AG04449 (cell line): ENCODE measurements at regions not wholly inside any gene's neighbourhood (a gene's known extent, or its start where the extent isn't known, plus 50 kb on each side); places are given as distances from the start of the nearest gene placed in this dataset.

Source experiments
- CTCF ChIA-PET: fragments of 350-600 bp; formaldehyde crosslinking; extraction: SDS; loops from one replicate; lab custom pipeline; 2021; ENCODE audit warnings: antibody characterized with exemption; lab: Yijun Ruan, JAX
- POLR2A ChIA-PET: fragments of 400-600, 350-600 bp; formaldehyde crosslinking; extraction: SDS; loops from one replicate; lab custom pipeline; 2020; ENCODE audit warnings: antibody characterized with exemption, inconsistent platforms; lab: Yijun Ruan, JAX
- DNase-seq: peaks from one replicate; pipeline ENCODE4 v3.0.0-alpha.2; 2010; ENCODE audit warnings: low read depth, low spot score
- H3K4me3 ChIP-seq: 2 replicates; pipeline ENCODE4 v1.5.1; 2011; ENCODE audit warnings: low read depth, mild to moderate bottlenecking, control low read depth, low read length
- TF ChIP-seq, protein P1 (sequence below): IDR thresholded peaks from one replicate; pipeline ENCODE4 v1.5.1; 2011; ENCODE audit warnings: mild to moderate bottlenecking, moderate library complexity, low read length, control low read depth, inconsistent platforms; ENCODE audit not compliant: insufficient read depth; ENCODE audit errors: missing control alignments

DNA sequence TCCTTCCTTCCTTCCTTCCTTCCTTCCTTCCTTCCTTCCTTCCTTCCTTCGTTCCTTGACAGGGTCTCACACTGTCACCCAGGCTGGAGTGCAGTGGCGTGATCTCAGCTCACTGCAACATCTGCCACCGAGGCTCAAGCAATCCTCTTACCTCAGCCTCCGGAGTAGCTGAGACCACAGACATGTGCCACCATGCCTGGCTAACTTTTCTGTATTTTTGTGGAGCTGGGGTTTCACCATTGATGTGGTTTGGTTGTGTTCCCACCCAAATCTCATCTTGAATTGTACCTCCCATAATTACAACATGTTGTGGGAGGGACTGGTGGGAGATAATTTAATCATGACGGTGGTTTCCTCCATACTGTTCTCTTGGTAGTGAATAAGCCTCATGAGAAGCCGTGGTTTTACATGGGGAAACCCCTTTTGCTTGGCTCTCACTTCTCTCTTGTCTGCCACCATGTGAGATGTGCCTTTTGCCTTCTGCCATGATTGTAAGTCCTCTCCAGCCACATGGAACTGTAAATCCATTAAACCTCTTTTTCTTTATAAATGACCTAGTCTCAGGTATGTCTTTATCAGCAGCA, 90.3 kb upstream of the MPHOSPH6 start:
- CTCF ChIA-PET = interaction anchor here (5.1 kb wide), 1 partner anchor 1186 kb away, joined by 48 read pairs; no protein-coding TSS in a partner anchor

DNA sequence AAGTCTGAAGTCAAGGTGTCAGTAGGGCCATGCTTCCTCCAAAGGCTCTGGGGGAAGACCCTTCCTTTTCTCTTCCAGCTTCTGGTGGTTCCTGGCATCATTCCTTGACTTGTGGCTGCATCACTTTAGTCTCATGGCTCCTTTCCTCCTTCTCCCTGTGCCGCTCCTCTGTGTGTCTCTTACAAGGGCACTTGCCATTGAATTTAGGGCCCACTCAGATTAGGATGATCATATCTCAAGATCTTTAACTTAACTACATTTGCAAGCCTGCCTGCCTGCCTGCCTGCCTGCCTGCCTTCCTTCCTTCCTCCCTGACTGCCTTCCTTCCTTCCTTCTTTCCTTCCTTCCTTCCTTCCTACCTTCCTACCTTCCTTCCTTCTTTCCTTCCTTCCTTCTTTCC, 89.7 kb upstream of the MPHOSPH6 start:
- ChIA-PET CTCF (no interaction called here), POLR2A (no interaction called here)
- TF ChIP-seq, protein P1, sequence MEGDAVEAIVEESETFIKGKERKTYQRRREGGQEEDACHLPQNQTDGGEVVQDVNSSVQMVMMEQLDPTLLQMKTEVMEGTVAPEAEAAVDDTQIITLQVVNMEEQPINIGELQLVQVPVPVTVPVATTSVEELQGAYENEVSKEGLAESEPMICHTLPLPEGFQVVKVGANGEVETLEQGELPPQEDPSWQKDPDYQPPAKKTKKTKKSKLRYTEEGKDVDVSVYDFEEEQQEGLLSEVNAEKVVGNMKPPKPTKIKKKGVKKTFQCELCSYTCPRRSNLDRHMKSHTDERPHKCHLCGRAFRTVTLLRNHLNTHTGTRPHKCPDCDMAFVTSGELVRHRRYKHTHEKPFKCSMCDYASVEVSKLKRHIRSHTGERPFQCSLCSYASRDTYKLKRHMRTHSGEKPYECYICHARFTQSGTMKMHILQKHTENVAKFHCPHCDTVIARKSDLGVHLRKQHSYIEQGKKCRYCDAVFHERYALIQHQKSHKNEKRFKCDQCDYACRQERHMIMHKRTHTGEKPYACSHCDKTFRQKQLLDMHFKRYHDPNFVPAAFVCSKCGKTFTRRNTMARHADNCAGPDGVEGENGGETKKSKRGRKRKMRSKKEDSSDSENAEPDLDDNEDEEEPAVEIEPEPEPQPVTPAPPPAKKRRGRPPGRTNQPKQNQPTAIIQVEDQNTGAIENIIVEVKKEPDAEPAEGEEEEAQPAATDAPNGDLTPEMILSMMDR = no peak
- no peak overlapping the region for H3K4me3 ChIP-seq
- no peak for DNase-seq

More for the DNA sequence above, 90.3 kb upstream of the MPHOSPH6 start:
- POLR2A ChIA-PET = no interaction called here
- no peak for DNase-seq
- TF ChIP-seq, protein P1 = no peak
- no peak overlapping the region for H3K4me3 ChIP-seq

DNA sequence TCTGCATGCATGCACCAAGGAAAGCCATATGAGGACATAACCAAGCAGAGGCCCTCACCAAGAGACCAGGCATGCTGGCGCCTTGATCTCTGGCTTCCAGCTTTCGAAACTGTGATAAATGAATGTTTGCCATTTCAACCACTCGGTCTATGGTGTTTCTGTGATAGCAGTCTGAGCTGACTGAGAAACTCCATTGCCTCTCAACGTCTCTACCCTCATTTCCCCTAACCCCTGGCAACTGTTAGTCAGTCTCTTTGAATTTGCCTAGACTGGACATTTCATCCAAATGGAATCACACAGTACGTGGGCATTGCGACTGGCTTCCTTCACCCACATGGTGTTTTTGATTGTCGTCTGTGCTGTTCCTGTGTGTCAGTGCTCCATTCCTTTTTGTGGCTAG, 88.0 kb upstream of the MPHOSPH6 start:
- CTCF ChIA-PET = no interaction called here
- H3K4me3 ChIP-seq = no peak overlapping the region
- no peak for DNase-seq
- TF ChIP-seq, protein P1 = no peak
- POLR2A ChIA-PET = no interaction called here

DNA sequence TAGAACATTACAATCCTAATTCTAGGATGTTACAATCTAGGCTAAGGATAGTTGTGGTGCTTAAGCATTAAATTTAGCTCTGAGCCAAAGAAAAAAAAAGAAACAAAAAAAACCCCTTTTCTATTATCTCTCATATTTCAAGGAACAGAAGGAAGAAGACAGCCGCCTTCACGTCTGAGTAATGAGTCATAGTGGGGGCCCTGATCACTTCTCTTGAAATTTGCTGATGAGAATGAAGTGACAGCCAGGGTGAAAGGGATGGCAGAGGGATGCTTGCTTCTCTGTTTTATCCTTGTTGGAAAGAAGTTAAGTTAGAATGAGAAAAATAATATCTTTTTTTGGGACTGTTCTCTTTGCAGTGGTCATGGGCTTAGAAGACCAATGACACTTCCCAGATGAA, 82.6 kb upstream of the MPHOSPH6 start:
- no peak overlapping the region for H3K4me3 ChIP-seq
- POLR2A ChIA-PET = no interaction called here
- no peak for DNase-seq
- TF ChIP-seq, protein P1 = no peak
- CTCF ChIA-PET = interaction anchor here (2.1 kb wide), 1 partner anchor 10 kb away, joined by 6 read pairs; no protein-coding TSS in a partner anchor

DNA sequence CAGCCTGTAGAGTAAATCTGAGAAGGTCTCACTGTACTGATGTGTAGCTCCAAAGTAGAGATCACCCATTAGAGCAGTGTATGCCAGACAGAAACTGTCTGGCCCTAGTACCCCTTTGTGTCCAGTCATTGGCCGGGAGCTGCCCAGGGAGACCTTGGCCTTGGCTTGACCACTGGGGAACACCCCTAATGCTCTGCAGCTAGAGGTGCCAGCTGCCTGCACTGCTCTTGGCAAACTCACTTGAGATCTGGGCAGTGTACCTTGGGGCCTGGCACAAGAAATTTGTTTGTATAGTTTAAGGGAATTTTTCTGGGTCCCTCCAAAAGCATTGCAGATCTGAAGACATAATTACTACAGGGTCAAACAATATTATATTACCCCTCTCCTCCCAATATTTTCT, 78.7 kb upstream of the MPHOSPH6 start:
- POLR2A ChIA-PET = no interaction called here
- TF ChIP-seq, protein P1 = no peak
- DNase-seq = no peak
- no peak overlapping the region for H3K4me3 ChIP-seq
- CTCF ChIA-PET = interaction anchor here (0.6 to 3.3 kb wide), 2 partner anchors 15 to 187 kb away, joined by 3 to 16 read pairs; no protein-coding TSS in a partner anchor

DNA sequence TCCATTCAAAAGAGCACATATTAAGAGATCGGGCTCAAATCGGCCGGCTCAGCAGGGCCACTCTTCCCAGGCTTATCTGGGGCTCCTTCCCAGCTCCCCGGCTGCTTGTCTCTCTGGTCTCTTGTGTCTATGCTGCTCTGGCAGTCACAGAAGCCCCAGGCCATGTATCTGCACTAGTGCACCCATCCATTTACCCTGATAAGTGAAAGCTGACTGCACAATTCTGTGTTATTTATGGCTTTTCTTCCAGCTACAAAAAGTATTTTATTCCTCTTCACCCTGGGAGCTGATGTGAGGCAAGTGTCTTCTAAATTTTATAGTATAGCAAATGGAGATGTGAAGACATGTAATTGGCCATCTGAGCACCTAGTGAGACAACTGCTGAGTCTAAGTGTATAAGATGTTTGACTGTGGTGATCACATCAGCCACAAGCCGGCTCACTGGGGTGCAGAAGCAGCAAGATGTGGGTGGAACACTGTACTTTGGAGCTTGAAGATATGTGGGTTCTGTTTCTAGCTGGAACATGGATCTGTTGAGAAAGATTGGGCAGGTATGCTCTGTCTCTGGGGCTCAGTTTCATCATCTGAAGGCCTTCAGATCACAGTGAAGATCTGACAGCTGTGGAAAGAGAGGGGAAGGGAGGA, 78.1 kb upstream of the MPHOSPH6 start:
- no peak for DNase-seq
- TF ChIP-seq, protein P1 = no peak
- CTCF ChIA-PET = interaction anchor here (0.6 to 3.3 kb wide), 2 partner anchors 16 to 187 kb away, joined by 3 to 16 read pairs; no protein-coding TSS in a partner anchor
- no peak overlapping the region for H3K4me3 ChIP-seq
- POLR2A ChIA-PET = no interaction called here
